OCI-LY7 (cell line): ENCODE measurements at regions not wholly inside any gene's neighbourhood (a gene's known extent, or its start where the extent isn't known, plus 50 kb on each side); places are given as distances from the start of the nearest gene placed in this dataset.

Source experiments
- BruUV-seq: library from RNA; stranded (reverse); fragments of 400-500 nt; replicated peaks from 2 replicates; lab custom pipeline; 2021; lab: Mats Ljungman, UMichigan
- CTCF ChIA-PET: fragments of 300-600 bp; sonication (Branson Sonifier 250); formaldehyde crosslinking; loops from one replicate; lab custom pipeline; 2022; ENCODE audit warnings: antibody characterized with exemption; ENCODE audit not compliant: unreplicated experiment; lab: Charles Lee
- POLR2A ChIA-PET: fragments of 300-600 bp; sonication (Branson Sonifier 250); formaldehyde crosslinking; loops from one replicate; lab custom pipeline; 2022; ENCODE audit warnings: antibody characterized with exemption; lab: Charles Lee
- DNase-seq: peaks from one replicate; pipeline ENCODE4 v3.0.0-alpha.2; 2015; ENCODE audit warnings: low spot score
- H2AFZ ChIP-seq: fragments of 200-600 bp; sonication (generic), shearing (Covaris generic); 2 replicates; pipeline ENCODE4 v1.6.1; 2014; ENCODE audit warnings: mild to moderate bottlenecking, antibody characterized with exemption, low read length, moderate library complexity
- H3K27ac ChIP-seq: fragments of 200-600 bp; sonication (generic); 2 replicates; pipeline ENCODE4 v1.5.1; 2014; ENCODE audit warnings: mixed run types, low read depth, mild to moderate bottlenecking, moderate library complexity, low read length, inconsistent platforms; ENCODE audit not compliant: poor library complexity, severe bottlenecking
- H3K36me3 ChIP-seq: fragments of 200-600 bp; sonication (generic); 2 replicates; pipeline ENCODE4 v1.6.1; 2014; ENCODE audit warnings: mild to moderate bottlenecking, antibody characterized with exemption, low read length, moderate library complexity, mixed read lengths; ENCODE audit not compliant: insufficient read depth
- H3K4me1 ChIP-seq: fragments of 200-600 bp; sonication (generic); 2 replicates; pipeline ENCODE4 v1.5.1; 2014; ENCODE audit warnings: mild to moderate bottlenecking, low read length; ENCODE audit not compliant: insufficient read depth, poor library complexity, severe bottlenecking
- H3K4me2 ChIP-seq: fragments of 200-600 bp; sonication (generic); 2 replicates; pipeline ENCODE4 v1.6.1; 2014; ENCODE audit warnings: mild to moderate bottlenecking, low read length
- H3K4me3 ChIP-seq: fragments of 200-600 bp; sonication (generic); 2 replicates; pipeline ENCODE4 v1.5.1; 2014; ENCODE audit warnings: mild to moderate bottlenecking, low read depth, low read length; ENCODE audit not compliant: poor library complexity, severe bottlenecking
- H3K79me2 ChIP-seq: fragments of 200-600 bp; sonication (generic); 2 replicates; pipeline ENCODE4 v1.6.1; 2016; ENCODE audit warnings: low read depth, mild to moderate bottlenecking, low read length, moderate library complexity, mixed read lengths; ENCODE audit not compliant: insufficient read depth
- H3K9me2 ChIP-seq: fragments of 200-600 bp; sonication (generic); 2 replicates; pipeline ENCODE4 v1.6.1; 2016; ENCODE audit warnings: mild to moderate bottlenecking, low read length, mixed read lengths; ENCODE audit not compliant: insufficient read depth
- H3K9me3 ChIP-seq: fragments of 200-600 bp; sonication (generic); 2 replicates; pipeline ENCODE4 v1.6.1; 2014; ENCODE audit warnings: mild to moderate bottlenecking, mixed run types, low read length, mixed read lengths
- H4K20me1 ChIP-seq: fragments of 200-600 bp; sonication (generic); 2 replicates; pipeline ENCODE4 v1.6.1; 2014; ENCODE audit warnings: mild to moderate bottlenecking, antibody characterized with exemption, low read length, moderate library complexity, mixed read lengths; ENCODE audit not compliant: insufficient read depth
- EZH2phosphoT487 ChIP-seq: fragments of 200-600 bp; sonication (generic); IDR thresholded peaks from 2 replicates; pipeline ENCODE4 v1.6.1; 2018; ENCODE audit warnings: low read depth, borderline replicate concordance, mild to moderate bottlenecking, mixed run types, antibody characterized with exemption, low read length, moderate library complexity, mixed read lengths
- intact Hi-C: fragments of 100-400 bp; cut with micrococcal nuclease; formaldehyde crosslinking; loops from one replicate; pipeline ENCODE4 v1.10.0; 2022; ENCODE audit not compliant: unreplicated experiment
- TF ChIP-seq, protein P1 (sequence below): fragments of 200-600 bp; sonication (generic); conservative IDR thresholded peaks from 2 replicates; pipeline ENCODE4 v1.5.1; 2014; ENCODE audit warnings: mild to moderate bottlenecking, antibody characterized with exemption, low read length, moderate library complexity, mixed read lengths

DNA sequence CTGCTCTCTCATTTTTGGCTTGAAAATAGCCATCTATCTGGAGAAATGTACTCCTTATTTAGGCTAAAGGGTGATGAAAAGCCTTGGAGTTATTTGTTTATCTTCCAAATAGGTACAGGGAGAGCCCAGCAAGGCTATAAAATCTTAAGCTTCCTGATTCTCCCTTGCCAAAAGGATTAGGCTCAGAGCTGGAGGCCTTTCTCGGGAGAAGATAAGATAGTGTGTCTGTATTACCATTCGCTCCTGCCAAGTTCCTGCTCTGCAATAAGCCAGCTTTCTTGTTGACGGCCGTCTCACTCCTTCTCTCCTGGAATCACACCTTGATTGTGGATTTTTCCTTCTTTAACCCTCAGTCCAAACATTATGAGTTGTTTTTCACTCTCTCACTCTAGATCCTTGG lies 171.8 kb upstream of the TTC29 start:
- CTCF ChIA-PET, result no interaction called here
- Histone ChIP-seq H3K4me2 (no peak overlapping the region), H3K9me3 (no peaks in the 10 kb centered on the region), H2AFZ (no peak overlapping the region), H3K36me3 (no peaks in the 10 kb centered on the region), H3K9me2 (no peaks in the 10 kb centered on the region), H3K27ac (no peak overlapping the region), H4K20me1 (no peaks in the 10 kb centered on the region), H3K79me2 (no peaks in the 10 kb centered on the region), H3K4me1 (no peaks in the 10 kb centered on the region), H3K4me3 (no peak overlapping the region)
- no TSS peak for BruUV-seq
- TF ChIP-seq EZH2phosphoT487, result no peak
- TF ChIP-seq, protein P1, sequence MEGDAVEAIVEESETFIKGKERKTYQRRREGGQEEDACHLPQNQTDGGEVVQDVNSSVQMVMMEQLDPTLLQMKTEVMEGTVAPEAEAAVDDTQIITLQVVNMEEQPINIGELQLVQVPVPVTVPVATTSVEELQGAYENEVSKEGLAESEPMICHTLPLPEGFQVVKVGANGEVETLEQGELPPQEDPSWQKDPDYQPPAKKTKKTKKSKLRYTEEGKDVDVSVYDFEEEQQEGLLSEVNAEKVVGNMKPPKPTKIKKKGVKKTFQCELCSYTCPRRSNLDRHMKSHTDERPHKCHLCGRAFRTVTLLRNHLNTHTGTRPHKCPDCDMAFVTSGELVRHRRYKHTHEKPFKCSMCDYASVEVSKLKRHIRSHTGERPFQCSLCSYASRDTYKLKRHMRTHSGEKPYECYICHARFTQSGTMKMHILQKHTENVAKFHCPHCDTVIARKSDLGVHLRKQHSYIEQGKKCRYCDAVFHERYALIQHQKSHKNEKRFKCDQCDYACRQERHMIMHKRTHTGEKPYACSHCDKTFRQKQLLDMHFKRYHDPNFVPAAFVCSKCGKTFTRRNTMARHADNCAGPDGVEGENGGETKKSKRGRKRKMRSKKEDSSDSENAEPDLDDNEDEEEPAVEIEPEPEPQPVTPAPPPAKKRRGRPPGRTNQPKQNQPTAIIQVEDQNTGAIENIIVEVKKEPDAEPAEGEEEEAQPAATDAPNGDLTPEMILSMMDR, result no peak
- intact Hi-C loops, result no loop called here
- POLR2A ChIA-PET, result no interaction called here
- no peak for DNase-seq

DNA sequence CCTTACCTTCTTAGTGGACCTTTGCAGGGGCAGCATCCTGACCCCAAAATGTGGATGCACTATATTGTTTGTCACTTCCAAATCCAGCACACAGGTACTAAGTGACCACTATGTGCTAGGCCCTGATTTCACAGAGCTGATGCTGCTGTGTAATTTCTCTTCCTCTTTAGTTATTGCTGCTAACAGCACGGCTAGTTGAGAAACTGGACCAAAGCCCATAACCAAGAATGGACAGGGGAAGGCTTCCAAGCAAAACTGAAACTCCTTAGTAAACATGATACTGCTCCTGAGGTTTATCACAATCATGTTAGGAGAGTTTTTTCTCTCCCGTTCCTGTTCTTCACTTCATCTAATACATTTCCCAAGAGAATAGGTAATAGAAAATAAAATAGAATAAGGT lies 172.9 kb upstream of the TTC29 start:
- no peak for TF ChIP-seq EZH2phosphoT487
- TF ChIP-seq, protein P1, result no peak
- H3K36me3 ChIP-seq, result no peaks in the 10 kb centered on the region
- CTCF ChIA-PET, result no interaction called here
- no peaks in the 10 kb centered on the region for H3K79me2 ChIP-seq
- no TSS peak for BruUV-seq
- no peak overlapping the region for H2AFZ ChIP-seq
- POLR2A ChIA-PET, result interaction anchor here (0.6 to 0.9 kb wide), 2 partner anchors 19 to 396 kb away, joined by 3 to 4 read pairs; no protein-coding TSS in a partner anchor
- no peak for DNase-seq
- no peaks in the 10 kb centered on the region for H3K9me2 ChIP-seq
- H3K27ac ChIP-seq, result no peak overlapping the region
- H4K20me1 ChIP-seq, result no peaks in the 10 kb centered on the region
- intact Hi-C loops, result no loop called here
- no peaks in the 10 kb centered on the region for H3K4me1 ChIP-seq
- H3K4me2 ChIP-seq, result no peak overlapping the region
- no peak overlapping the region for H3K4me3 ChIP-seq
- no peaks in the 10 kb centered on the region for H3K9me3 ChIP-seq

DNA sequence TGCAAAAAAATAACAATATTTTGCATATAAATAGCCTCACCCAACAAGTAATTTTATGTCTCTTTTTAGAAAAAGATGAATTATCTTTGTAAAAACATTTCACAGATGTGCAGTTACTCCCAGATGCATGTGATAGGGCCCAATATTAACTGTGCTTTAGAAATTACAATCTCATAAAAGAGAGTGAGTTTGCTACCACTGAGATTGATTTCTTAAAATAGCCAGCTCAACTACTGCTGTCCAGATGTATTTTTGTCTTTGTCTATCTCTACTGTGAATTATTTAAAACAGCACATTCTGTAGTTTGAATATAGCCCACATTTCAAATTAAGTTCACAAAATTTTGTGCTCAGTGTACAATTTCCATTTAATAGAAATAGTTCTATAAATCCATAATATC lies 177.0 kb upstream of the TTC29 start:
- no peak overlapping the region for H3K4me3 ChIP-seq
- POLR2A ChIA-PET, result interaction anchor here (0.8 kb wide), 1 partner anchor 23 kb away, joined by 3 read pairs; no protein-coding TSS in a partner anchor
- H3K9me2 ChIP-seq, result no peaks in the 10 kb centered on the region
- no peak for TF ChIP-seq EZH2phosphoT487
- TF ChIP-seq, protein P1, result no peak
- H3K4me2 ChIP-seq, result no peak overlapping the region
- H2AFZ ChIP-seq, result no peak overlapping the region
- no peaks in the 10 kb centered on the region for H3K36me3 ChIP-seq
- no peak overlapping the region for H3K27ac ChIP-seq
- intact Hi-C loops, result no loop called here
- BruUV-seq, result no TSS peak
- no peaks in the 10 kb centered on the region for H3K4me1 ChIP-seq
- no peaks in the 10 kb centered on the region for H3K9me3 ChIP-seq
- no peaks in the 10 kb centered on the region for H3K79me2 ChIP-seq
- H4K20me1 ChIP-seq, result no peaks in the 10 kb centered on the region
- CTCF ChIA-PET, result no interaction called here
- DNase-seq, result no peak
